Activated CD4-positive, alpha-beta T cell treated with anti-CD3 and anti-CD28 coated beads, Interleukin-2, Interleukin-6, amounts not matched to agents 100 ng/mL and 50 ng/mL, durations not matched to agents 16 hours and 8 hours (primary cell): ENCODE measurements at regions not wholly inside any gene's neighbourhood (a gene's known extent, or its start where the extent isn't known, plus 50 kb on each side); places are given as distances from the start of the nearest gene placed in this dataset.

Experiments used
- DNase-seq: peaks from one replicate; pipeline ENCODE4 v3.0.0-alpha.2; 2020

- no peak for DNase-seq
These were observed 375.6 kb upstream of the C11orf87 start for GRCh38 chr11:109046284-109046992.

- DNase-seq: no peak
These were observed 373.9 kb upstream of the C11orf87 start for GRCh38 chr11:109048098-109048497.

DNA sequence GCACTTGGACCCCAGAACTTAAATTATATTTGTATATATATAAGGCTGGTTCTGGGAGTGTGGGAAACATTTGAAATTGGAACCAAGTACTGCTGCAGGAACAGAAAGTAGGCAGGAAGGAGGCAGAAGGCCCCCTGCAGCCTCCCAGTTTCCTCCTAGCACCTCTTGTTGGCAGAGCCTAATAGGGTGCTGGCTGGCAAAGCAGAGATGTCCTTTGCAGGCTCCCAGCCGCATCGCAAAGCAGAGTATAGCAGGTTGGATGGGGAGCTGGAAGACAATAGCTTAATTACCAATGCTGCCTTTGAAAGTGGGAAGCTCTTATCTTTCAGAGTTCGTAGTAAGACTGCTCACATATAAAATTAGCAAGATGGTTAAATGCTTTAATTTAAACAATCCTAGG lies 370.8 kb upstream of the C11orf87 start:
- no peak for DNase-seq

- no peak for DNase-seq
These were observed 362.6 kb upstream of the C11orf87 start for GRCh38 chr11:109059402-109059801.

DNA sequence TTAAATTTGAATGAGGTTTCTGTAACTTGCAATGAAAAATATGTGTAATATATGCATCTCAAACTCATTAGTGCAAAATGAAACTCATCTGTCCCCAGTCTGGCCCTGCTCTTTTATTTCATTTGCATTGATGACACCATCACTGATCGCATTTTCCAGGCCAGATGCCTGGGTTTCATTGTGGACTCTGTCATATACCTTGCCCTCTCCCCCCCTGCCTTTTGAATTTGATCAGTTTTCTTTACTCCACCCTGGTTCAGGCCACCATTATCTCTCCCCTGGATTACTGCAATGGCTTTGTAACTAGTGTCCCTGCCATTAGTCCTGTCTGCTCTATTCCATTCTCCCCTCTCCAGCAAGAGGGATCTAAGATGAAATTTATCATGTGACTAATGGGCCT lies 360.6 kb upstream of the C11orf87 start:
- no peak for DNase-seq

DNA sequence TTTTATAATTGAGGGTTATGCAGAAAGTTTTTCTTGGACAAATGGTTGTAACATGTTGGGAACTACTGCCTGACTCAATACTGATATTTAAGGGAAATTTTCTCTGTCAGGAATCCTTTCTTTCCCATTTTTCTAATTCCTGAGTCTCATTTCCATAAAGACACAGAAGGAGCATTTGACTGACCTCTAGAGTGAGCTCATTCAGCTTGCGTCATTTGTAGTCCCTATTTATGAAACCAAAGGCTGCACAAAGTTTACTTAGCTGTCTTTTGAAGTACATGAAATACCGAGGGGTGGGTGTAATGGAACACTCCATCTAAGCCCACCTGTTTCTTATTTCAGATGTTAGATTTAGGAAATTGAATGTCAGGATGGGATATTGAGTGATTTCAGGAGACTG lies 359.5 kb upstream of the C11orf87 start:
- no peak for DNase-seq

GRCh38 chr11:109062871-109063270 lies 359.1 kb upstream of the C11orf87 start:
- no peak for DNase-seq

DNA sequence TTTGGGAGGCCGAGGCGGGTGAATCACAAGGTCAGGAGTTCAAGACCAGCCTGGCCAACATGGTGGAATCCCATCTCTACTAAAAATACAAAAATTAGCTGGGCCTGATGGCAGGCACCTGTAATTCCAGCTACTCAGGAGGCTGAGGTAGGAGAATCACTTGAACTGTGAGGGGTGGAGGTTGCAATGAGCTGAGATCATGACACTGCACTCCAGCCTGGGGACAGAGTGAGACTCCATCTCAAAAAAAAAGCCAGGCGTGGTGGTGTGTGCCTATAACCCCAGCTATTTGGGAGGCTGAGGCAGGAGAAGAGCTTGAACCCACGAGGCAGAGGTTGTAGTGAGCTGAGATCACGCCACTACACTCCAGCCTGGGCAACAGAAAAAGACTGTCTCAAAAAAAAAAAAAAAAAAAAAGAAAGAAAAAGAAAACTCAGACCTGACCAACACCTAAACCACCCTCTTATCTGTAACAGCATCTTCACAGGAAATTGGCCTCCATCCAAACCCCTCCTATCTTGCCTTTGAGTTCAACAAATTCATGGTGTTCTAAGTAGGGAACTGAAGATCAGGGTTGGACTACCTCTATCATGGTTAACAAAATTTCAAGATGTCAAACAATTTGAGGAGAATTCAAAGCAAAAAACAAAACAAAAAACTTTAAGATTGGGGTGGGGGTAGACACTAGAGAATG lies 357.2 kb upstream of the C11orf87 start:
- DNase-seq: peak; percentile 4

- DNase-seq: no peak
These were observed 350.7 kb upstream of the C11orf87 start for GRCh38 chr11:109071262-109071661.

GRCh38 chr11:109071712-109072524 lies 350.1 kb upstream of the C11orf87 start:
- DNase-seq: no peak

- no peak for DNase-seq
These were observed 348.8 kb upstream of the C11orf87 start for GRCh38 chr11:109073032-109073822.

DNA sequence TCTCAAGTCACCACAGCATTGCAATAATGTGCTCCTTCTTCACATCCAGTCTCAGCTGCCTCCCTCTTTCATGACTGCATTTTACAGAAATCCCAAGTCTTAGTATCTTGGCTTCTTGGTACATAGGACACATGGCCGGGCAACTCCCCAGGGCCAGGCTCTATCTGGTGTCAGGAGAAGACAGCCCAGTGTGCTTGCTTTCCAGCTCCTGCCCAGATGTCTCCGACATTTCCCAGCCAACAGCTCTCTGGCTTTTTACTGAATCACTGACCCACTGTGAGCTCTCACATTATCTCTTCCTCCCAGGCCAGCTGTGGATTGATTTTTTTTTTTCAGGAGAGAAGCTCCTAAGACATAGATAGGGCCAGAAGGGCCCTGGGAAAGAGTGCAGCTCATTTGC lies 346.0 kb upstream of the C11orf87 start:
- no peak for DNase-seq

DNA sequence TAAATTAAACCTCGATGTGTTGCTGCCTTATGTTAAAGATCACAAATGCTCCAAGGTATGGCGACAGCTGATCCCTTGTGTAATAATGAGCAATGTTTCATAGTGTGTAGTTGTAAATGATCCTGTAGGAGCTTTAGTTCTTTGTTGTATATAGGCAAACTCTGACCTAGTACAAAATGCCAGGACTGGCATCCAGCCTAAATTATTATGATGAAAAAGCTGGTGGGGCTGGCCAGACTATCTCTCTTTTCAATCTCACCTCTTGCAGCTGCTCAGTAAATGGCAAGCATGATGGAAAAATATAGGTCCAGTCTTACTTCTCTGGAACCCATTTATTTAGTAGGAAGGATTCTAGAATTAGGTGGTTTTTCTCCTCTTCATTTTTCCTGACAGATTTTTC lies 345.1 kb upstream of the C11orf87 start:
- no peak for DNase-seq

- DNase-seq: no peak
These were observed 344.6 kb upstream of the C11orf87 start for GRCh38 chr11:109077291-109077920.

DNA sequence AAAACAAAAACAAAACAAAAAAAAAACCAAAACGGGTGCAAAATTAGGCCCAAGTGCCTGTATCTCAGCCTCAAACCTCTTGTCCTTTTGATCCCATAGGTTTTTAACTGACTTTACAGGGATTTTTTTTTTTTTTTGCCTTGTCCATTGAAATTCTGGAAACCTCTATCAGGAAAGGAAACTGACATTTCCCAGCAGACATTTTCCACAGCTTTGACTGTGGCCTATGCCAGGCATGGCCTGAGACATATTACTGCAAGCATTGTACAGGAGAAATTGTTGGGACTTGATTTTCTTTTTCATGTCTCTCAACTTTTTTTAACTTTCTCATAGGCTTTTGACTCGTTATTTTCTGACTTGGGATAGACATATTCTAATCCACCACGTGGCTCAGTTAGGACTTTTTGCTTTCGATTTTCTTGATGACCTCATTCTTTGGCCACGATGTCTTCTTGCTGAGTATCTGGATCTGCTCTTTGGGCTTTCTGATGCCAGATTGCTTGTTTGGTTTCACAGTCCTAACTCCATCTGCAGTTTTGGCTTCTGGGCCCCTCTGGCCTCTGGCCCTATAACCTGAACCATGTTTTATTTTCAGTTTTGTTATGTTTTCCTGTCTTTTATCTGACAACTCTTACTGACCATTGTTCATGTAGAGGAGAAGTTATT lies 336.1 kb upstream of the C11orf87 start:
- no peak for DNase-seq

DNA sequence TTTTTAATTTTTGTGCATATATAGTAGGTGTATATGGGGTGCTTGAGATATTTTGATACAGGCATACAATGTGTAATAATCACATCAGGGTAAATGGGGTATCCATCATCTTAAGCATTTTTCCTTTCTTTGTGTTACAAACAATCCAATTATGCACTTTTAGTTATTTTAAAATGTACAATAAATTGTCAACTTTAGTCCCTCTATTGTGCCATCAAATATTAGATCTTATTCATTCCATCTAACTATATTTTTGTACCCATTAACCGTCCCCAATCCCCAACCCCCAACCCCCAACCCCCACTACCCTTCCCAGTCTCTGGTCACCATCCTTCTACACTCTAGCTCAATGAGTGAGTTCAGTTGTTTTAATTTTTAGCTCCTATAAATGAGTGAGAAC lies 335.1 kb upstream of the C11orf87 start:
- no peak for DNase-seq

DNA sequence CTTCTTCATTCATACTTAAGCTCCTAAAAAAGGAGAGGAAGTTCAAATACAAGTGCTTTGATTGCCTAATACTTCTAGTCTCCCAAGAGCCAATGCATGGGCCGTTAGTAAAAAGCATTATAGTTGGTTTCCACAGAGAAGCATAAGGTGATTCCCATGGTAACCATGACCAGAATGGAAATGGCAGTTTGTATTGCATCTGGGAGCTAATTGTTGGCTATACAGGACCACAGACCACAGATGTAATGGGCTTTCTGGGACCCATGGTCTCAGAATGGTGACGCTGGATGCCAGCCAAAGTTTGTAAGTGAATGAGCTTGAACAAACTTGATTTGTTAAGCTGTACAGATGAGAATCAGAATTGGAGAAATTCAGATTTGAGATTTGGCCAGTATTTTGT lies 333.9 kb upstream of the C11orf87 start:
- DNase-seq: no peak

GRCh38 chr11:109089144-109089543 lies 332.8 kb upstream of the C11orf87 start:
- no peak for DNase-seq

DNA sequence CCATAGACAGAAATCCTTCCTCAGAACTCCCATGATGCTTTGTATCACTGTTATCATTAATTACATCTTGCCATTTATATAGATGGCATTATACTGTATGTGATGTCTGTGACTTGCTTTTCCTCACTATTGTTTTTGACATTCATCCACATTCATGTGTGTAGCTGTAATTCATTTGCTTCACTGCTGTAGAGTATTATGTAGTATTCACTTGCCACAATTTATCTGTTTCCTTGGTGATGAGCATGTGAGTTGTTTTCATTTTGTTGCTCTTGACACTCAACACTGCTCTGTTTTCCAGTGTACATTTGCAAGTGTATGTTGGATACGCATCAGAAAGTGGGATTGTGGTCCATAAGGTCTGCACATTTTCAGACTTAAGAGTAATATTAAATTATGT lies 328.6 kb upstream of the C11orf87 start:
- DNase-seq: no peak

- DNase-seq: no peak
These were observed 325.7 kb upstream of the C11orf87 start for GRCh38 chr11:109096266-109096665.

DNA sequence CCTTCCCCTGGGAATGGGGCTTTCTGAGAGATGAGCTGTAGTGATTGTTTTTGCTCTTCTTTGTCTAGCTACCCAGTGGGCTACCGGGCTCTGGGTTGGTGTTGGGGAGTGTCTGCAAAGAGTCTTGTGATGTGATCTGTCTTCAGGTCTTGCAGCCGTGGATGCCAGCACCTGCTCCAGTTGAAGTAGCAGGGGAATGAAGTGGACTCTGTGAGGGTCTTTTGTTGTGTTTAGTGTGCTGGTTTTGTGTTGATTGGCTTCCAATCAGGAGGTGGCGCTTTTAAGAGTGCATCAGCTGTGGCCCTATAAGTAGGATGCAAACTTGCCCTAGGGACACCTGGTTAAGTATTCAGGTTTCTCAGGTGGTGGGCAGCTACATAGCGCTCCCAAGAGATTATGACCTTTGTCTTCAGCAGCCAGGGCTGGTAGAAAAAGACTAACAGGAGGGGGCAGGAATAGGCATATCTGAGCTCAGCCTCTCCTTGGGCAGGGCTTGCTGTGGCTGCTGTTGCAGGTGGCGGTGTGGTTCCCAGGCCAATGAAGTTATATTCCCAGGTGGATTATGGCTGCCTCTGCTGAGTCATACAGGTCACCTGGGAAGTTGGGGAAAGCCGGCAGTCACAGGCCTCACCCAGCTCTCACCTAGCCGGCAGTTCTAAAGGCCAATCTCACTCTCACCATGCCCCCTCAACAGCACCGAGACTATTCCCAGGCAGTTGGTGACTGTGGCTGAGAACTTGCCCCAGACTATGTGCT lies 315.7 kb upstream of the C11orf87 start:
- DNase-seq: no peak
